Lower leg skin (tissue), 4 donors: ENCODE measurements at regions not wholly inside any gene's neighbourhood (a gene's known extent, or its start where the extent isn't known, plus 50 kb on each side); places are given as distances from the start of the nearest gene placed in this dataset.
"Not testable (repeated sequence)": the region's sequence is repeated elsewhere in the genome, so short reads cannot be mapped to it uniquely, and the experiment has no call there.

Experiments
- DNase-seq, 2 donors: peaks; one replicate each; pipeline ENCODE4 v3.0.0-alpha.2; 2019; ENCODE audit warnings: low spot score in 2 of 2
- H3K4me3 ChIP-seq: fragments of 200-600 bp; sonication (generic); 2 replicates; pipeline ENCODE4 v1.5.1; 2017; ENCODE audit warnings: mild to moderate bottlenecking, low read depth; ENCODE audit not compliant: poor library complexity, severe bottlenecking
- POLR2A ChIP-seq, 2 donors: fragments of 450-650 bp; IDR thresholded peaks; one replicate each; pipeline ENCODE4 v1.6.1; 2016 to 2017; ENCODE audit warnings: antibody characterized with exemption in 2 of 2, mild to moderate bottlenecking in 1 of 2, moderate library complexity in 1 of 2
- WGBS, 2 donors: methylation state at CpG; one replicate each; pipeline ENCODE4 v1.1.5; 2018; 5-methylcytosine and 5-hydroxymethylcytosine counted together
- intact Hi-C: fragments of 100-400 bp; cut with DNase I; formaldehyde crosslinking; loops from one replicate; pipeline ENCODE4 v1.15.0; 2023; ENCODE audit warnings: low total_unique reads
- TF ChIP-seq, protein P1 (sequence below), 3 donors: fragments of 450-650 bp; IDR thresholded peaks; one replicate each; pipeline ENCODE4 v1.5.1; 2016; ENCODE audit warnings: antibody characterized with exemption in 3 of 3, mild to moderate bottlenecking in 3 of 3, moderate library complexity in 2 of 3

DNA sequence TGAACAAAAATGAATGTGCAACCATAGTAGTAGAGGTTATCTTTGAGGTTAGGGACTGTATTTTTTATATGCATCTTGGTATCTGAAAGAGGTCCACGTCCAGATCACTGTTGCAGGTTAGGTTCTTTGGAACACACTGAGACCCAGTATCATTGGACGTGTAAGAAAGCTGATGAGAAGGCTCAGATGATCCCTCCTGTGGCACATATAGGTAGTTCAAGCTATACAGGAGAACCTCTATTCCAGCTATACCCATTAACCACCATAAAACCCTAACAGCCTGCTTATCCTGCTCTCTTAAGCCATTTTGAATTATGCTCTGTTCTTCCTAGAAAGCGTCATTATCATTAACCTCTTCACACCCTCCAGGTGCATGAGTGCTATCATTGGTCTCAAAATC lies 930.7 kb upstream of the HS3ST1 start:
- 51 to 55% methylated on average over 3 of the region's 3 CpGs for WGBS, 2 donors
- TF ChIP-seq, protein P1, sequence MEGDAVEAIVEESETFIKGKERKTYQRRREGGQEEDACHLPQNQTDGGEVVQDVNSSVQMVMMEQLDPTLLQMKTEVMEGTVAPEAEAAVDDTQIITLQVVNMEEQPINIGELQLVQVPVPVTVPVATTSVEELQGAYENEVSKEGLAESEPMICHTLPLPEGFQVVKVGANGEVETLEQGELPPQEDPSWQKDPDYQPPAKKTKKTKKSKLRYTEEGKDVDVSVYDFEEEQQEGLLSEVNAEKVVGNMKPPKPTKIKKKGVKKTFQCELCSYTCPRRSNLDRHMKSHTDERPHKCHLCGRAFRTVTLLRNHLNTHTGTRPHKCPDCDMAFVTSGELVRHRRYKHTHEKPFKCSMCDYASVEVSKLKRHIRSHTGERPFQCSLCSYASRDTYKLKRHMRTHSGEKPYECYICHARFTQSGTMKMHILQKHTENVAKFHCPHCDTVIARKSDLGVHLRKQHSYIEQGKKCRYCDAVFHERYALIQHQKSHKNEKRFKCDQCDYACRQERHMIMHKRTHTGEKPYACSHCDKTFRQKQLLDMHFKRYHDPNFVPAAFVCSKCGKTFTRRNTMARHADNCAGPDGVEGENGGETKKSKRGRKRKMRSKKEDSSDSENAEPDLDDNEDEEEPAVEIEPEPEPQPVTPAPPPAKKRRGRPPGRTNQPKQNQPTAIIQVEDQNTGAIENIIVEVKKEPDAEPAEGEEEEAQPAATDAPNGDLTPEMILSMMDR (IDR thresholded peaks at IDR 0.05), result no peak
- TF ChIP-seq POLR2A (IDR thresholded peaks at IDR 0.05), result no peak
- DNase-seq, result no peak
- intact Hi-C loops, result no loop called here
- no peak overlapping the region for H3K4me3 ChIP-seq

DNA sequence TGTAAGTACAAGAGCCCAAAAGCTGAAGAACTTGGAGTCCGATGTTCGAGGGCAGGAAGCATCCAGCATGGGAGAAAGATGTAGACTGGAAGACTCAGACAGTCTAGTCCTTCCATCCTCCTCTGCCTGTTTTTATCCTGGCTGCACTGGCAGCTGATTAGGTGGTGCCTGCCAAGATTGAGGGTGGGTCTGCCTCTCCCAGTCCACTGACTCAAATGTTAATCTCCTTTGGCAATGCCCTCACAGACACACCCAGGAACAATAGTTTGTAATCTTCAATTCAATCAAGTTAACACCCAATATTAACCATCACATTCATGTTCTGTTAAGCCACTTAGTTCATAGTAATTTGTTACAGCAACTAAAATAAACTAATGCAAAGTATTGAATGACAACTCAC lies 904.4 kb upstream of the HS3ST1 start:
- WGBS, 2 donors, result 94 to 96% methylated on average over 2 of the region's 2 CpGs
- DNase-seq, intact Hi-C loops, H3K4me3 ChIP-seq: not testable (repeated sequence)

DNA sequence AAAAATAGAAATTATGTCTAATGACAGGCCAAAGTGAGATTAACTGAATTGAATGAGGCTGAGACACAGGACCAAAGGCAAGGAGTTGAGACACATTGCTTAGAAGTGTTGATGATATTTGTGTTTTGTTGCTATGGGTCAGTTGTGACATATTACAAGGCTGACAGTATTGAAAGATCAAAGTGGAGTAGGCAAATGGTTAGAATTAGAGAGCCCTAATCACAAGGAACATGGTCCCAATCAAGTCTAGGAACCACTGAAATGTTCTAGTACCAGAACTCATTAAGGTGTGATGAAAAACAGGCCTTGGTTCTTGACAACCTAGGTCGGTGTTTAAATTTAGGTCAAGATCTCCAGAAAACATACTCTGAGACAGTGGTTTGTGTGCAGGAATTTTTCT lies 896.3 kb upstream of the HS3ST1 start:
- intact Hi-C loops, result no loop called here
- H3K4me3 ChIP-seq, result no peak overlapping the region
- DNase-seq, result no peak
- 41 to 77% methylated on average over 1 of the region's 1 CpG for WGBS, 2 donors
- no peak for TF ChIP-seq POLR2A (IDR thresholded peaks at IDR 0.05)
- TF ChIP-seq, protein P1 (IDR thresholded peaks at IDR 0.05), result no peak

DNA sequence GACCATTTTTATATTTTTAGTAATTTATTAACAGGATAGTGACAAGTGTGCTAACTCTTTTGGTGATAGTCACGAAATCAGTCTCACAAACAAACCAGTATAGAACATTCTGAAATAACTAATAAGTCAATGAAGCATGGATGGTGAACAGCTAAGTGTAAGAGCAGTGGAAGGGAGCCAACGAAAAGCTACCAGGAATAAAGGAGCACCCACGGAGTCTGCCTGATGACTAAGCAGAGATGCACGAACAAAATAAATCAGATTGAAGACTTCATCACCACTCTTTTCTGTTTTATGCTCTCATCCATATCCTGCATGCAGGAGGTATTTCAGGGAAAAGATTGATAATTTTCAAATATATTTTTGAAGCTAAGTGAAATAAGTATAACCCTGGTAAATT lies 891.1 kb upstream of the HS3ST1 start:
- WGBS, 2 donors, result 65 to 67% methylated on average over 4 of the region's 4 CpGs
- intact Hi-C loops, result no loop called here
- no peak for DNase-seq
- TF ChIP-seq POLR2A (IDR thresholded peaks at IDR 0.05), result no peak
- TF ChIP-seq, protein P1 (IDR thresholded peaks at IDR 0.05), result no peak
- H3K4me3 ChIP-seq, result no peak overlapping the region

DNA sequence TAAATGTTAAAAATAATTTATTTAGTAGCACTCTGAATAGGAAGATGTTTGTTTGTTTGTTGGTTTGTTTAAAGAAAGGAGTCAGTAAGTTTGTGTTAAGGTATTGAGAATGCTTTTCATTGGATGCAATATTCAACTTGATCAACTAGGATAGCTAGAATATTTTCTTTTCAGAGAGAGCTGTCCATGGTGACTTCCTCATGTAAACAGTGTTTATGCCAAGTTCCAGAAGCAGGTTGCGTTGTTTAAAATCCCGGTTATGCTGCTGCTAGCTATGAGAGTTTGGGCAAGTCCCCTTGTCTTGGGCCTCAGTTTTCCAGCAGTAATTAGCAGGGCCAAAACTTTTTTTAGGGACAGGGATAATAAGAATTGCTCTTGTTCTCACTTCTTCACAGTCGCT lies 876.2 kb upstream of the HS3ST1 start:
- TF ChIP-seq, protein P1 (IDR thresholded peaks at IDR 0.05), result no peak
- no peak for TF ChIP-seq POLR2A (IDR thresholded peaks at IDR 0.05)

DNA sequence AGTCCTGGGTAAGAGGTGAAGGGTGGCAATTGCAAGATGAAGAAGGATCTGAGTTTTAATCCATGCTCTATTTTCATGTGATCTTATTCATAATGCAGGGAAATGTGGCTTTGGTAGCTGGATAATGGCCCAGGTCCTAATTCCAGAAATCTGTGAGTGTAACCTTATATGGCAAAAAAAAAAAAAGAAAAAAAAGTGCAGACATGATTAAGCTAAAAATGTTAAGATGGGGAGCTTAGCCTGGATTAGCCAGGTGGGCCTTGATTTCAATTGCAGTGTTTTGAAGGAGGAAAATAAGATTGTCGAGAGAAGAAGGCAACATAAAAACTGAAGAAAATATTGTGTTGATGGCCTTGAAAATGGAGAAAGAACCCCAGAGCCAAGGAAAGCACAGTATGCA lies 867.7 kb upstream of the HS3ST1 start:
- intact Hi-C loops, result no loop called here
- no peak overlapping the region for H3K4me3 ChIP-seq
- no peak for TF ChIP-seq POLR2A (IDR thresholded peaks at IDR 0.05)
- TF ChIP-seq, protein P1 (IDR thresholded peaks at IDR 0.05), result no peak
- 83 to 87% methylated on average over 1 of the region's 1 CpG for WGBS, 2 donors
- DNase-seq, result no peak

More for the DNA sequence above, 876.2 kb upstream of the HS3ST1 start:
- H3K4me3 ChIP-seq, result no peak overlapping the region
- WGBS, 2 donors, result 54 to 81% methylated on average over 3 of the region's 3 CpGs
- intact Hi-C loops, result no loop called here
- no peak for DNase-seq
